Thoracic aorta (tissue), 2 donors: ENCODE measurements at regions not wholly inside any gene's neighbourhood (a gene's known extent, or its start where the extent isn't known, plus 50 kb on each side); places are given as distances from the start of the nearest gene placed in this dataset.

Experiments used
- ATAC-seq: fragments of 150-250 bp; one replicate; pipeline ENCODE4 v1.8.0; 2017; ENCODE audit warnings: low read depth; ENCODE audit not compliant: insufficient number of reproducible peaks, low FRiP score
- DNase-seq: peaks from one replicate; pipeline ENCODE4 v3.0.0-alpha.2; 2020; ENCODE audit warnings: low spot score
- H3K27ac ChIP-seq, 2 donors: fragments of 200-600 bp; sonication (generic); 1 replicate in 1 of 2; 2 replicates in 1 of 2; pipeline ENCODE4 v1.5.1; 2016; ENCODE audit warnings: mild to moderate bottlenecking in 2 of 2, moderate library complexity in 2 of 2
- H3K27me3 ChIP-seq: fragments of 200-600 bp; sonication (generic); replicated peaks from 2 replicates; pipeline ENCODE4 v1.6.0; 2016; ENCODE audit warnings: mild to moderate bottlenecking; ENCODE audit not compliant: insufficient read depth
- H3K36me3 ChIP-seq: fragments of 200-600 bp; sonication (generic); one replicate; pipeline ENCODE4 v1.5.1; 2016
- H3K4me1 ChIP-seq, 2 donors: fragments of 200-600 bp; sonication (generic); 1 replicate in 1 of 2; 2 replicates in 1 of 2; pipeline versions ENCODE4 v1.5.1 to v1.6.0; 2016; ENCODE audit warnings: low read depth in 2 of 2, mild to moderate bottlenecking in 1 of 2; ENCODE audit not compliant: control insufficient read depth in 1 of 2
- H3K4me3 ChIP-seq: fragments of 200-600 bp; sonication (generic); 2 replicates; pipeline ENCODE4 v1.5.1; 2016; ENCODE audit warnings: mild to moderate bottlenecking
- H3K9me3 ChIP-seq: fragments of 200-600 bp; sonication (generic); 2 replicates; pipeline ENCODE4 v1.5.1; 2016
- CTCF ChIP-seq: fragments of 200-600 bp; sonication (generic); IDR thresholded peaks from one replicate; pipeline ENCODE4 v1.5.1; 2019; ENCODE audit warnings: antibody characterized with exemption

- TF ChIP-seq CTCF: no peak
- H3K4me3 ChIP-seq: no peak overlapping the region
- H3K27ac ChIP-seq: no peak overlapping the region
- H3K27me3 ChIP-seq: no peaks in the 10 kb centered on the region
- H3K36me3 ChIP-seq: no peaks in the 10 kb centered on the region
- no peak for DNase-seq
- no peak for ATAC-seq
- no peaks in the 10 kb centered on the region for H3K9me3 ChIP-seq
- no peaks in the 10 kb centered on the region for H3K4me1 ChIP-seq
Measured at GRCh38 chr9:26263478-26263877, 585.2 kb upstream of the TUSC1 start.

- ATAC-seq: no peak
- no peaks in the 10 kb centered on the region for H3K36me3 ChIP-seq
- no peaks in the 10 kb centered on the region for H3K4me1 ChIP-seq
Measured at GRCh38 chr9:26262421-26263107, 584.3 kb upstream of the TUSC1 start.

GRCh38 chr9:26261503-26262330 is 583.5 kb upstream of the TUSC1 start:
- Histone ChIP-seq H3K9me3 (no peaks in the 10 kb centered on the region), H3K36me3 (no peaks in the 10 kb centered on the region), H3K4me1 (no peaks in the 10 kb centered on the region), H3K4me3 (no peak overlapping the region), H3K27me3 (no peaks in the 10 kb centered on the region), H3K27ac (no peak overlapping the region)
- no peak for DNase-seq
- TF ChIP-seq CTCF: no peak
- ATAC-seq: no peak

More at GRCh38 chr9:26262421-26263107, 584.3 kb upstream of the TUSC1 start:
- TF ChIP-seq CTCF: no peak
- no peak for DNase-seq
- H3K27ac ChIP-seq: no peak overlapping the region
- H3K4me3 ChIP-seq: no peak overlapping the region
- no peaks in the 10 kb centered on the region for H3K9me3 ChIP-seq
- no peaks in the 10 kb centered on the region for H3K27me3 ChIP-seq

- no peaks in the 10 kb centered on the region for H3K27me3 ChIP-seq
- no peaks in the 10 kb centered on the region for H3K9me3 ChIP-seq
- DNase-seq (no peak), ATAC-seq (no peak)
- no peak overlapping the region for H3K27ac ChIP-seq
- no peaks in the 10 kb centered on the region for H3K4me1 ChIP-seq
- H3K4me3 ChIP-seq: no peak overlapping the region
- TF ChIP-seq CTCF: no peak
- no peaks in the 10 kb centered on the region for H3K36me3 ChIP-seq
Measured at GRCh38 chr9:26260238-26260637, 582.0 kb upstream of the TUSC1 start.

GRCh38 chr9:26247861-26248260 is 569.6 kb upstream of the TUSC1 start:
- H3K27ac ChIP-seq: no peak overlapping the region
- H3K27me3 ChIP-seq: no peaks in the 10 kb centered on the region
- H3K9me3 ChIP-seq: no peaks in the 10 kb centered on the region
- H3K4me1 ChIP-seq: no peaks in the 10 kb centered on the region
- no peak for DNase-seq
- ATAC-seq: no peak
- no peak overlapping the region for H3K4me3 ChIP-seq
- H3K36me3 ChIP-seq: no peaks in the 10 kb centered on the region
- no peak for TF ChIP-seq CTCF
